Right lobe of liver (tissue), 4 donors: ENCODE measurements at regions not wholly inside any gene's neighbourhood (a gene's known extent, or its start where the extent isn't known, plus 50 kb on each side); places are given as distances from the start of the nearest gene placed in this dataset.

Experiments used
- POLR2A ChIP-seq: fragments of 450-650 bp; IDR thresholded peaks from one replicate; pipeline ENCODE4 v1.6.1; 2017; ENCODE audit warnings: antibody characterized with exemption, mild to moderate bottlenecking
- TF ChIP-seq, protein P1 (sequence below), 4 donors: fragments of 200-600 bp in 3 of 4; fragments of 450-650 bp in 1 of 4; IDR thresholded peaks; one replicate each; pipeline versions ENCODE4 v1.5.1 to v1.8.0; 2016 to 2022; ENCODE audit warnings: antibody characterized with exemption in 4 of 4, mild to moderate bottlenecking in 2 of 4
- donor health status: DM: no; HTN: no; CAD: no.
- donor health status: DM: no; HTN: no; CAD: no.
- donor health status: DM: no; HTN: yes; CAD: no.

DNA sequence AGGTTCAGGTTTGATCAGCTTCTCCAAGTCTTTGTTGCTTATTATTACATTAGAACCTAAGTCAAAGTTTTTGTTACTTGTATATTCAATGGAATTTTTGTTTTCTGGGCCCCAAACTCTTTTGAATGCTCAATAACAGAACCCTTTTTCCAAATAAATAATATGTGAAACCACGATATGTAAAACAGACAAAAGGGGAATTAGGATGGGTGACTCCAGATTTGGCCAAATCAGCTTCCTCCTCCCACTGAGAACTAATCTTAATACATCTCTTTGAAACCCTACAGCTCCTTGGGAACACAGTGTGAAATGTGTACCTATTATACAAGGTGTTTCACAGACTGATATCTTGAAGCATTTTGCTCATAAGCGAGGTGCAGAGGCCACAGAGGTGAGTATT, 67.0 kb upstream of the TNFSF18 start:
- TF ChIP-seq, protein P1, sequence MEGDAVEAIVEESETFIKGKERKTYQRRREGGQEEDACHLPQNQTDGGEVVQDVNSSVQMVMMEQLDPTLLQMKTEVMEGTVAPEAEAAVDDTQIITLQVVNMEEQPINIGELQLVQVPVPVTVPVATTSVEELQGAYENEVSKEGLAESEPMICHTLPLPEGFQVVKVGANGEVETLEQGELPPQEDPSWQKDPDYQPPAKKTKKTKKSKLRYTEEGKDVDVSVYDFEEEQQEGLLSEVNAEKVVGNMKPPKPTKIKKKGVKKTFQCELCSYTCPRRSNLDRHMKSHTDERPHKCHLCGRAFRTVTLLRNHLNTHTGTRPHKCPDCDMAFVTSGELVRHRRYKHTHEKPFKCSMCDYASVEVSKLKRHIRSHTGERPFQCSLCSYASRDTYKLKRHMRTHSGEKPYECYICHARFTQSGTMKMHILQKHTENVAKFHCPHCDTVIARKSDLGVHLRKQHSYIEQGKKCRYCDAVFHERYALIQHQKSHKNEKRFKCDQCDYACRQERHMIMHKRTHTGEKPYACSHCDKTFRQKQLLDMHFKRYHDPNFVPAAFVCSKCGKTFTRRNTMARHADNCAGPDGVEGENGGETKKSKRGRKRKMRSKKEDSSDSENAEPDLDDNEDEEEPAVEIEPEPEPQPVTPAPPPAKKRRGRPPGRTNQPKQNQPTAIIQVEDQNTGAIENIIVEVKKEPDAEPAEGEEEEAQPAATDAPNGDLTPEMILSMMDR (IDR thresholded peaks at IDR 0.05) = no peak
- TF ChIP-seq POLR2A = no peak
